ENCODE measurements at regions not wholly inside any gene's neighbourhood (a gene's known extent, or its start where the extent isn't known, plus 50 kb on each side); places are given as distances from the start of the nearest gene placed in this dataset.

DNA sequence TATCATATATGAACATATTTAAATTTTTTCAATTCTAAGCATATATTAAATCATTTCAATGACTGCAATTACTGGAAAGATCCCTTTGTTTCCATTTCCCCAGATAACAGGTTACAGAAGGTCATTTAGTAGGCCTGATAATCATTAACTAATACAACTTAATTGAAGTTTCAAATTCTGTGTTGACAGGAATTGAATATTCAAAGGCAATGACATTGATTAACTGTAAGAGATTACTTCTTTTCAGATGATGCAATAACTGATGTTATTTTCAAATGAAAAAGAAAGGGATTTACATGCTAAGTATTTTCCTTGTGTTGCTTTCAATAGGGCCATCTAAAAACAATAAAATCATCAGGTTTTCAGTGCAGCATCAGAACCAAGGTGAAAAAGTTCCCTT lies 81.1 kb upstream of the ENPEP start:
- TF ChIP-seq, protein P1, sequence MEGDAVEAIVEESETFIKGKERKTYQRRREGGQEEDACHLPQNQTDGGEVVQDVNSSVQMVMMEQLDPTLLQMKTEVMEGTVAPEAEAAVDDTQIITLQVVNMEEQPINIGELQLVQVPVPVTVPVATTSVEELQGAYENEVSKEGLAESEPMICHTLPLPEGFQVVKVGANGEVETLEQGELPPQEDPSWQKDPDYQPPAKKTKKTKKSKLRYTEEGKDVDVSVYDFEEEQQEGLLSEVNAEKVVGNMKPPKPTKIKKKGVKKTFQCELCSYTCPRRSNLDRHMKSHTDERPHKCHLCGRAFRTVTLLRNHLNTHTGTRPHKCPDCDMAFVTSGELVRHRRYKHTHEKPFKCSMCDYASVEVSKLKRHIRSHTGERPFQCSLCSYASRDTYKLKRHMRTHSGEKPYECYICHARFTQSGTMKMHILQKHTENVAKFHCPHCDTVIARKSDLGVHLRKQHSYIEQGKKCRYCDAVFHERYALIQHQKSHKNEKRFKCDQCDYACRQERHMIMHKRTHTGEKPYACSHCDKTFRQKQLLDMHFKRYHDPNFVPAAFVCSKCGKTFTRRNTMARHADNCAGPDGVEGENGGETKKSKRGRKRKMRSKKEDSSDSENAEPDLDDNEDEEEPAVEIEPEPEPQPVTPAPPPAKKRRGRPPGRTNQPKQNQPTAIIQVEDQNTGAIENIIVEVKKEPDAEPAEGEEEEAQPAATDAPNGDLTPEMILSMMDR (IDR thresholded peaks at IDR 0.05): no peak
- TF ChIP-seq ZFX (IDR thresholded peaks at IDR 0.05; ENCODE audit: borderline replicate concordance): no peak

Data from 22Rv1 (cell line).